Common myeloid progenitor, CD34-positive (primary cell): ENCODE measurements at regions not wholly inside any gene's neighbourhood (a gene's known extent, or its start where the extent isn't known, plus 50 kb on each side); places are given as distances from the start of the nearest gene placed in this dataset.

Source experiments
- CTCF ChIA-PET: fragments of 350-600 bp; sonication (Branson Sonifier 250); formaldehyde crosslinking; loops from one replicate; lab custom pipeline; 2021; ENCODE audit warnings: antibody characterized with exemption; lab: Charles Lee
- POLR2A ChIA-PET: fragments of 350-600 bp; sonication (Branson Sonifier 250); formaldehyde crosslinking; loops from one replicate; lab custom pipeline; 2021; ENCODE audit warnings: antibody characterized with exemption; lab: Charles Lee
- DNase-seq, 3 donors: peaks; one replicate each; pipeline versions ENCODE4 v3.0.0 to v3.0.0-alpha.2; 2013
- H3K27ac ChIP-seq, 2 experiments: 1 replicate in 1 of 2; 2 replicates in 1 of 2; pipeline ENCODE4 v1.7.0; 2013; ENCODE audit warnings: inconsistent platforms in 2 of 2, low read length in 2 of 2, mild to moderate bottlenecking in 2 of 2, low read depth in 1 of 2, moderate library complexity in 1 of 2; ENCODE audit not compliant: severe bottlenecking in 2 of 2, insufficient read depth in 1 of 2, poor library complexity in 1 of 2
- H3K27me3 ChIP-seq, 5 experiments: replicated peaks in 2 of 5; 1 replicate in 3 of 5; 2 replicates in 2 of 5; pipeline versions ENCODE4 v1.6.1 to v1.7.0; 2013; ENCODE audit warnings: low read length in 4 of 5, mild to moderate bottlenecking in 2 of 5, moderate library complexity in 2 of 5, inconsistent platforms in 1 of 5; ENCODE audit not compliant: insufficient read depth in 5 of 5, control insufficient read depth in 4 of 5
- H3K36me3 ChIP-seq, 4 experiments: 1 replicate in 2 of 4; 2 replicates in 2 of 4; pipeline versions ENCODE4 v1.6.1 to v1.7.0; 2013; ENCODE audit warnings: low read length in 3 of 4, control low read depth in 1 of 4, mild to moderate bottlenecking in 1 of 4; ENCODE audit not compliant: control insufficient read depth in 4 of 4, insufficient read depth in 4 of 4
- H3K4me1 ChIP-seq, 4 experiments: 1 replicate in 3 of 4; 2 replicates in 1 of 4; pipeline versions ENCODE4 v1.6.1 to v1.7.1; 2013; ENCODE audit warnings: low read length in 3 of 4, mild to moderate bottlenecking in 3 of 4, control low read depth in 1 of 4, inconsistent platforms in 1 of 4, moderate library complexity in 1 of 4; ENCODE audit not compliant: control insufficient read depth in 4 of 4, insufficient read depth in 4 of 4; ENCODE audit errors: control extremely low read depth in 1 of 4
- H3K4me3 ChIP-seq, 7 experiments: 1 replicate in 4 of 7; 2 replicates in 3 of 7; pipeline versions ENCODE4 v1.5.1 to v1.7.0; 2013; ENCODE audit warnings: mild to moderate bottlenecking in 7 of 7, low read length in 6 of 7, moderate library complexity in 6 of 7, inconsistent platforms in 2 of 7, low read depth in 2 of 7, control low read depth in 1 of 7; ENCODE audit not compliant: insufficient read depth in 4 of 7, control insufficient read depth in 1 of 7; ENCODE audit errors: extremely low read depth in 1 of 7
- H3K9me3 ChIP-seq, 5 experiments: 1 replicate in 4 of 5; 2 replicates in 1 of 5; pipeline versions ENCODE4 v1.6.1 to v1.7.1; 2013; ENCODE audit warnings: low read length in 4 of 5, mild to moderate bottlenecking in 2 of 5, inconsistent platforms in 1 of 5, low read depth in 1 of 5, moderate library complexity in 1 of 5; ENCODE audit not compliant: control insufficient read depth in 4 of 5, insufficient read depth in 2 of 5; ENCODE audit errors: control extremely low read depth in 1 of 5
- WGBS: methylation state at CpG from one replicate; pipeline ENCODE4 v1.1.5; 2013; ENCODE audit not compliant: insufficient coverage; 5-methylcytosine and 5-hydroxymethylcytosine counted together

- H3K27ac ChIP-seq = no peak overlapping the region
- peaks cover 0 to 3% (median 0%) of the 10 kb centered on the region in 5 experiments for H3K9me3 ChIP-seq
- H3K27me3 ChIP-seq = peaks cover 0 to 17% (median 0%) of the 10 kb centered on the region in 5 experiments
- POLR2A ChIA-PET = no interaction called here
- DNase-seq = no peak
- WGBS = 81% methylated on average over 5 of the region's 7 CpGs
- H3K4me1 ChIP-seq = no peaks in the 10 kb centered on the region
- H3K36me3 ChIP-seq = no peaks in the 10 kb centered on the region
- CTCF ChIA-PET = no interaction called here
- H3K4me3 ChIP-seq = no peak overlapping the region
Measured at GRCh38 chr22:48223488-48224190, 1461.2 kb downstream of the TBC1D22A start.

GRCh38 chr22:48222742-48223487, 1460.5 kb downstream of the TBC1D22A start:
- ChIA-PET POLR2A (no interaction called here), CTCF (no interaction called here)
- no peaks in the 10 kb centered on the region for H3K4me1 ChIP-seq
- H3K27me3 ChIP-seq = peaks cover 0 to 17% (median 2%) of the 10 kb centered on the region in 5 experiments
- H3K36me3 ChIP-seq = no peaks in the 10 kb centered on the region
- no peak overlapping the region for H3K4me3 ChIP-seq
- WGBS = 95% methylated on average over 13 of the region's 13 CpGs
- H3K9me3 ChIP-seq = peaks cover 0 to 3% (median 0%) of the 10 kb centered on the region in 5 experiments
- DNase-seq = no peak
- H3K27ac ChIP-seq = no peak overlapping the region

- no peak overlapping the region for H3K4me3 ChIP-seq
- no peaks in the 10 kb centered on the region for H3K4me1 ChIP-seq
- no peak for DNase-seq
- no peak overlapping the region for H3K27ac ChIP-seq
- H3K36me3 ChIP-seq = no peaks in the 10 kb centered on the region
- peaks cover 0 to 3% (median 0%) of the 10 kb centered on the region in 5 experiments for H3K9me3 ChIP-seq
- POLR2A ChIA-PET = interaction anchor here (0.8 kb wide), 1 partner anchor 15 kb away, joined by 3 read pairs; no protein-coding TSS in a partner anchor
- 20% methylated on average over 1 of the region's 7 CpGs for WGBS
- CTCF ChIA-PET = no interaction called here
- H3K27me3 ChIP-seq = peaks cover 0 to 13% (median 3%) of the 10 kb centered on the region in 5 experiments
Measured at GRCh38 chr22:48218889-48219420, 1456.5 kb downstream of the TBC1D22A start.

DNA sequence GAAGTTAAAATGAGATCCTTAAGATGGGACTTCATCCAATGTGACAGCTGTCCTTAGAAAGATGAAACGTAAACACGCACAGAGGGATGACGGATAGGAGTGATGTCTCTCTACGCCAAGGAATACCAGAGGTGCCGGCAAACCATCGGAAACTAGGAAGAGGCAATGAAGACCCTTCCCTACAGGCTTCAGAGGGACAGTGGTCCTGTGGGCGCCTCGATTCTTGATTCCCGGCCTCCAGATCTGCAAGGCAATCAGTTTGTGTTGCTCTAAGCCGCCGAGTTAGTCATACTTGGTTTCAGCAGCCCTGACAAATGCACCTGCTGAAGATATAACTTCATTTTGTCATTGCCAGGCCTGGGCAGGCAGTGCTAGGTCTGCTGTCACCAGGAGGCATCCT, 1455.1 kb downstream of the TBC1D22A start:
- ChIA-PET POLR2A (no interaction called here), CTCF (no interaction called here)
- Histone ChIP-seq H3K36me3 (no peaks in the 10 kb centered on the region), H3K4me1 (no peaks in the 10 kb centered on the region), H3K4me3 (no peak overlapping the region), H3K27me3 (peaks cover 0 to 9% (median 3%) of the 10 kb centered on the region in 5 experiments), H3K27ac (no peak overlapping the region), H3K9me3 (peaks cover 0 to 3% (median 0%) of the 10 kb centered on the region in 5 experiments)
- DNase-seq = no peak
- WGBS = 98% methylated on average over 11 of the region's 11 CpGs

DNA sequence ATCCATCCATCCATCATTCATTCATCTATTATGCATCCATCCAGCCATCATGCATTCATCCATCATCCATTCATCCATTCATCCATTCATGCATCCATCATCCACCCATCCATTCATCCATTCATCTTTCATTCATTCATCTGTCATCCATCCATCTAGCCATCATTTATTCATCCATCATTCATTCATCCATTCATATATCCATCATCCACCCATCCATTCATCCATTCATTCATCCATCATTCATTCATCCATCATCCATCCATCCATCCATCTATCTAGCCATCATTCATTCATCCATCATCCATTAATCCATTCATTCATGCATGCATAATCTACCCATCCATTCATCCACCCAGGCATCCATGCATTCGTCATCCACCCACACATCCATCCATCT, 1450.3 kb downstream of the TBC1D22A start:
- Histone ChIP-seq H3K36me3 (no peaks in the 10 kb centered on the region), H3K4me3 (no peak overlapping the region), H3K9me3 (no peaks in the 10 kb centered on the region), H3K27me3 (peaks cover 0 to 33% (median 14%) of the 10 kb centered on the region in 5 experiments), H3K27ac (no peak overlapping the region), H3K4me1 (no peaks in the 10 kb centered on the region)
- POLR2A ChIA-PET = no interaction called here
- no peak for DNase-seq
- CTCF ChIA-PET = no interaction called here
- 95% methylated on average over 1 of the region's 1 CpG for WGBS

DNA sequence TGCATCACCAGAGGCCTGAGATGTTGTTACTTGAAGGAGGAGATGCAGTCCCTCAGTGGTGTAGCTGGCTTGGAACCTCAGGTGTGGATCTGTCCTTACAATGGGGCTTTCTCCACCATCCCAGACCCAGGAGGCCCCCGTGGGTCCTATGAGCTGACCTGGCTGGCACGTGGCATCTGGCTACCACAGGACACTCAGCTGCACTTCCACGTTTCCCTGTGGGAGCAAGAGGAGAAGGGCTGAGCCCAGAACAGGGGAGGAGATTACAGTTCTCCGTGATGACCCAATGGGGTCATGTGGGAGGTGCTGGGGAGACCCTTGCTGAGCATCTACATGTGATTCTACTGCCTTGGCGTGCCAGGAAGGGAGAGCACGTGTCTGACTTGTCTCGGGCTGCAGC, 1448.4 kb downstream of the TBC1D22A start:
- WGBS = 68% methylated on average over 7 of the region's 7 CpGs
- H3K9me3 ChIP-seq = no peaks in the 10 kb centered on the region
- H3K36me3 ChIP-seq = no peaks in the 10 kb centered on the region
- no peak for DNase-seq
- H3K4me3 ChIP-seq = no peak overlapping the region
- peaks cover 0 to 41% (median 14%) of the 10 kb centered on the region in 5 experiments for H3K27me3 ChIP-seq
- POLR2A ChIA-PET = interaction anchor here (0.6 kb wide), 1 partner anchor 10 kb away, joined by 3 read pairs; no protein-coding TSS in a partner anchor
- CTCF ChIA-PET = no interaction called here
- H3K4me1 ChIP-seq = no peaks in the 10 kb centered on the region
- H3K27ac ChIP-seq = no peak overlapping the region

- ChIA-PET CTCF (no interaction called here), POLR2A (interaction anchor here (0.6 kb wide), 1 partner anchor 10 kb away, joined by 3 read pairs; no protein-coding TSS in a partner anchor)
- Histone ChIP-seq H3K27me3 (peaks cover 0 to 44% (median 14%) of the 10 kb centered on the region in 5 experiments), H3K9me3 (no peaks in the 10 kb centered on the region), H3K4me3 (no peak overlapping the region), H3K36me3 (no peaks in the 10 kb centered on the region), H3K4me1 (no peaks in the 10 kb centered on the region), H3K27ac (no peak overlapping the region)
- 72% methylated on average over 7 of the region's 10 CpGs for WGBS
- DNase-seq = no peak
Measured at GRCh38 chr22:48210198-48210580, 1447.7 kb downstream of the TBC1D22A start.
